ENCODE measurements at regions not wholly inside any gene's neighbourhood (a gene's known extent, or its start where the extent isn't known, plus 50 kb on each side); places are given as distances from the start of the nearest gene placed in this dataset.

DNA sequence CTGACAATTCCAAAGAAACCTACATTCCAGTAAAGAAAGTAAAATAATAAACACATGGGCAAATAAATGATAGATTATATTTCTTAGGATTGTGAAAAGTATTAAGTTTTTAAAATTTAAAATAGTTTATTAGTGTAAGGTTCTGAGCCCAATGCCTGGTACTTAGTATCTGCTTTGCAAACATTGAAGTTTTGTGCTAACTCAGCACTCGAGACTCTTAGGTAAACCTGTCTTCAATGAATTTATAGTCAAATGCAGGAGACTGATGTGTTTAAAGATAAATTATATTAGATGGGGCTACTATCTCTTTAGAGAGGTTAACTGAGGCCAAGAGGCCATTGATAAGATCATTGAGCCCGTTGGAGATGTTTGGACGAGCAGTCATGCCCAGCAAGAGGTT lies 138.3 kb upstream of the SALL1 start:
- no peak overlapping the region for H3K27ac Mint-ChIP-seq
- peaks cover 44% of the 10 kb centered on the region for H3K27me3 Mint-ChIP-seq
- H3K4me1 Mint-ChIP-seq (ENCODE audit: low read depth): no peaks in the 10 kb centered on the region
- H3K9me3 Mint-ChIP-seq (ENCODE audit: low read depth): no peaks in the 10 kb centered on the region
- no peak overlapping the region for H3K4me3 Mint-ChIP-seq (ENCODE audit: low read depth)
- TF ChIP-seq, protein P1, sequence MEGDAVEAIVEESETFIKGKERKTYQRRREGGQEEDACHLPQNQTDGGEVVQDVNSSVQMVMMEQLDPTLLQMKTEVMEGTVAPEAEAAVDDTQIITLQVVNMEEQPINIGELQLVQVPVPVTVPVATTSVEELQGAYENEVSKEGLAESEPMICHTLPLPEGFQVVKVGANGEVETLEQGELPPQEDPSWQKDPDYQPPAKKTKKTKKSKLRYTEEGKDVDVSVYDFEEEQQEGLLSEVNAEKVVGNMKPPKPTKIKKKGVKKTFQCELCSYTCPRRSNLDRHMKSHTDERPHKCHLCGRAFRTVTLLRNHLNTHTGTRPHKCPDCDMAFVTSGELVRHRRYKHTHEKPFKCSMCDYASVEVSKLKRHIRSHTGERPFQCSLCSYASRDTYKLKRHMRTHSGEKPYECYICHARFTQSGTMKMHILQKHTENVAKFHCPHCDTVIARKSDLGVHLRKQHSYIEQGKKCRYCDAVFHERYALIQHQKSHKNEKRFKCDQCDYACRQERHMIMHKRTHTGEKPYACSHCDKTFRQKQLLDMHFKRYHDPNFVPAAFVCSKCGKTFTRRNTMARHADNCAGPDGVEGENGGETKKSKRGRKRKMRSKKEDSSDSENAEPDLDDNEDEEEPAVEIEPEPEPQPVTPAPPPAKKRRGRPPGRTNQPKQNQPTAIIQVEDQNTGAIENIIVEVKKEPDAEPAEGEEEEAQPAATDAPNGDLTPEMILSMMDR (IDR thresholded peaks at IDR 0.05; ENCODE audit: unreplicated experiment): no peak
- H3K36me3 Mint-ChIP-seq (ENCODE audit: insufficient read depth): no peaks in the 10 kb centered on the region
- no peak for DNase-seq (ENCODE audit: low spot score, unreplicated experiment)

DNA sequence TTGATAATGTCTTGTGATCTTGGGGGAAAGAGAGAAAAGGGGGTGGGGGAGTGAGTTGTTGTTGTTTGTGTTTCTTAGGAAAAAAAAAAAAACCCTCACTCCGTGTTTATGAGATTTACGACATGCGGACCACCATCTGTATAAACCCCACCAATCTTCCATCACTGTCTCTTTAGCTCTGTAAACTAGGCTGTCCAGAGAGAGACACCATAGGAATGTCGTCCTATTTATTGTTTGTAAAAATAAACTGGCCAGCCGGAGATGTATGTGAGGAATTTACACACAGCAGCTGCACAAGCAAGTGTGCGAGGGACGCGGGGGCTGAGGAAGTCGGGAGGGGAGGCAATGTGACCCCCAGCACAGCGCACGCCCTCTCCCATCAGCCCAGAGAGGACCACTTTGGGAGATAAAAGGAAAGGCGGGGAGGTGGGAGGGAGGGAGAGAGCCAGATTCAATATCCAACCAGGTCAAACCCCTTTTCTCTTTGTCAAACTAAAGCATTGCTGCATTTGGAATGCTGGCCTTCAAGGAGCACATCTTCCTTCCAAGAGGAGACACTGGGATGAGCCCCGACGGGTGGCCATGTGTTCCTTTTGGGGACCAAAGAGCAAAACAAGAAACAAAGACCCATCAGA lies 136.2 kb upstream of the SALL1 start:
- no peak for DNase-seq (ENCODE audit: low spot score, unreplicated experiment)
- Mint-ChIP-seq H3K27ac (no peak overlapping the region), H3K9me3 (ENCODE audit: low read depth) (no peaks in the 10 kb centered on the region), H3K4me1 (ENCODE audit: low read depth) (no peaks in the 10 kb centered on the region), H3K36me3 (ENCODE audit: insufficient read depth) (no peaks in the 10 kb centered on the region), H3K27me3 (peaks cover 62% of the 10 kb centered on the region), H3K4me3 (ENCODE audit: low read depth) (no peak overlapping the region)
- TF ChIP-seq, protein P1 (IDR thresholded peaks at IDR 0.05; ENCODE audit: unreplicated experiment): no peak

DNA sequence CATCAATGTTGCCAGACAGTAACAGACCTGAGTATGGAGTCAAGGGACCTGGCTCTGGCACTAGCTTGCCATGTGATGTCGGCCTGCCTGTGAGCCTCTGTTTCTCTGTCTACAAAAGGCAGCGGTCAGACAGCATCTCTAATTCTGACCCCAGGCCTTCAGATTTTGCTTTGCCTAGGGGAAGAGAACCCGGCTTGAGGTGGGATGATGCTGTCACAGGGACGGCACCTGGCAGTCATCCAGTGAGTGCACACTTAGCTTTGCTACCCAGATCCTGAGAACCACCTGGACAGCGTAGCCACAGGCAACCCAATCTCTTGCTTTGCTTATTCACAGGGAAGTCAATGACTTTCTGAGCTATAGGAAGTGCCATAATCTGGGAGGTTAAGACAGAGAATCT lies 135.2 kb upstream of the SALL1 start:
- peaks cover 64% of the 10 kb centered on the region for H3K27me3 Mint-ChIP-seq
- H3K36me3 Mint-ChIP-seq (ENCODE audit: insufficient read depth): no peaks in the 10 kb centered on the region
- no peak for DNase-seq (ENCODE audit: low spot score, unreplicated experiment)
- TF ChIP-seq, protein P1 (IDR thresholded peaks at IDR 0.05; ENCODE audit: unreplicated experiment): no peak
- H3K4me1 Mint-ChIP-seq (ENCODE audit: low read depth): no peaks in the 10 kb centered on the region
- no peaks in the 10 kb centered on the region for H3K9me3 Mint-ChIP-seq (ENCODE audit: low read depth)
- no peak overlapping the region for H3K27ac Mint-ChIP-seq
- H3K4me3 Mint-ChIP-seq (ENCODE audit: low read depth): no peak overlapping the region

DNA sequence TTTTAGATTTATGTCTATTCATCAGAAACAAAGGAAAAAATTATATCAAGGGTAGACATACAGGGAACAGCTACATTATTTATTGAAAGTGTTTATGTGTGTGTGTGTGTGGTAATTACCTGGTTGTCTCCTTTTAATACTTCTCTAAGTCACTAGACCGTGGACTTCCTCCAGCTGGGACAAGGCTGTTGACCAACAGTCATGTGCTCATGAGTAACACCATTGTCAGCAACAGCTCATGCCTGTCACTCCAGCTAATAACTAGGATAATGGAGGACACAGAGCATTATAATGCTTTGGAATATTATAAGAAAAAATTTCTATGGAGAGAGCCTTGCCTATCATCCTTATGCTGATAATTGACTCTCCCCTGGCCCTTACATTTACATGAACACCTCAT lies 125.3 kb upstream of the SALL1 start:
- H3K9me3 Mint-ChIP-seq (ENCODE audit: low read depth): no peaks in the 10 kb centered on the region
- no peaks in the 10 kb centered on the region for H3K4me1 Mint-ChIP-seq (ENCODE audit: low read depth)
- DNase-seq (ENCODE audit: low spot score, unreplicated experiment): no peak
- no peaks in the 10 kb centered on the region for H3K36me3 Mint-ChIP-seq (ENCODE audit: insufficient read depth)
- TF ChIP-seq, protein P1 (IDR thresholded peaks at IDR 0.05; ENCODE audit: unreplicated experiment): no peak
- H3K4me3 Mint-ChIP-seq (ENCODE audit: low read depth): no peak overlapping the region
- H3K27ac Mint-ChIP-seq: no peak overlapping the region
- H3K27me3 Mint-ChIP-seq: peaks cover 57% of the 10 kb centered on the region

DNA sequence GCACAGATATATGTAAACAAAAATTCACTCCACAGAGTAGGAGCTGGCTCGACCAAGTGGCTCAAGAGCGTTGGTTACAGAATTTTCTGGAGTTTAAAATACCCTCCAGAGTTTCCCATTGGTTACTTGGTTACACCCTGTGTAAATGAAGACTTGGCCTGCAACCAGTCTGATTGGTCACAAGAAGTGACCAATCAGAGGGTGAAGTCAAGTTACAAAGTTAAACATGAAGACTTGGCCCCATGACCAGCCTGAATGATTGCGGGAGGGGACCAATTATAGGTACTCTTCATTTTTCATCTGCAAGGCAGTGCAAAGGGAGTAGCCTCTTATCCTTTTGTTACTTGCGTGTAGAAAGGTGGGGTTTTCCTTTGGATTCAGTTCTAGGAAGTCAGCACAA lies 121.3 kb upstream of the SALL1 start:
- Mint-ChIP-seq H3K27ac (no peak overlapping the region), H3K9me3 (ENCODE audit: low read depth) (peaks cover 3% of the 10 kb centered on the region), H3K4me1 (ENCODE audit: low read depth) (no peaks in the 10 kb centered on the region), H3K36me3 (ENCODE audit: insufficient read depth) (no peaks in the 10 kb centered on the region), H3K4me3 (ENCODE audit: low read depth) (no peak overlapping the region), H3K27me3 (peaks cover 67% of the 10 kb centered on the region)
- TF ChIP-seq, protein P1 (IDR thresholded peaks at IDR 0.05; ENCODE audit: unreplicated experiment): no peak
- DNase-seq (ENCODE audit: low spot score, unreplicated experiment): no peak
